CD4-positive, alpha-beta T cell treated with Interleukin-17A for 1 hour (primary cell): ENCODE measurements at regions not wholly inside any gene's neighbourhood (a gene's known extent, or its start where the extent isn't known, plus 50 kb on each side); places are given as distances from the start of the nearest gene placed in this dataset.

Experiments used
- DNase-seq: peaks from one replicate; pipeline ENCODE4 v3.0.0-alpha.2; 2020

GRCh38 chr2:198322275-198322674, 517.9 kb downstream of the PLCL1 start:
- no peak for DNase-seq

- DNase-seq: no peak
Measured at GRCh38 chr2:198321522-198322088, 517.2 kb downstream of the PLCL1 start.

GRCh38 chr2:198316852-198317396, 512.5 kb downstream of the PLCL1 start:
- no peak for DNase-seq

GRCh38 chr2:198315791-198316630, 511.6 kb downstream of the PLCL1 start:
- no peak for DNase-seq

GRCh38 chr2:198314559-198315153, 510.3 kb downstream of the PLCL1 start:
- DNase-seq: peak; percentile 44

- no peak for DNase-seq
Measured at GRCh38 chr2:198312596-198313483, 508.4 kb downstream of the PLCL1 start.

GRCh38 chr2:198311020-198311419, 506.6 kb downstream of the PLCL1 start:
- no peak for DNase-seq

- peak; percentile 66 for DNase-seq
Measured at GRCh38 chr2:198309673-198310280, 505.4 kb downstream of the PLCL1 start.

- DNase-seq: no peak
Measured at GRCh38 chr2:198309081-198309480, 504.7 kb downstream of the PLCL1 start.

- no peak for DNase-seq
Measured at GRCh38 chr2:198308368-198308767, 504.0 kb downstream of the PLCL1 start.

- no peak for DNase-seq
Measured at GRCh38 chr2:198307093-198307492, 502.7 kb downstream of the PLCL1 start.

GRCh38 chr2:198304859-198305258, 500.5 kb downstream of the PLCL1 start:
- DNase-seq: no peak

GRCh38 chr2:198297350-198297749, 493.0 kb downstream of the PLCL1 start:
- DNase-seq: no peak

- DNase-seq: peak; percentile 68
Measured at GRCh38 chr2:198296665-198297308, 492.4 kb downstream of the PLCL1 start.

GRCh38 chr2:198293281-198293680, 488.9 kb downstream of the PLCL1 start:
- no peak for DNase-seq

- DNase-seq: no peak
Measured at GRCh38 chr2:198289811-198290210, 485.4 kb downstream of the PLCL1 start.

- no peak for DNase-seq
Measured at GRCh38 chr2:198287706-198288105, 483.3 kb downstream of the PLCL1 start.

- DNase-seq: no peak
Measured at GRCh38 chr2:198285216-198285615, 480.8 kb downstream of the PLCL1 start.

- no peak for DNase-seq
Measured at GRCh38 chr2:198283146-198283545, 478.8 kb downstream of the PLCL1 start.

- no peak for DNase-seq
Measured at GRCh38 chr2:198282061-198282460, 477.7 kb downstream of the PLCL1 start.

GRCh38 chr2:198280145-198280544, 475.8 kb downstream of the PLCL1 start:
- DNase-seq: no peak

- no peak for DNase-seq
Measured at GRCh38 chr2:198279026-198279425, 474.6 kb downstream of the PLCL1 start.
